B cell (primary cell): ENCODE measurements at regions not wholly inside any gene's neighbourhood (a gene's known extent, or its start where the extent isn't known, plus 50 kb on each side); places are given as distances from the start of the nearest gene placed in this dataset.

Experiments
- CTCF ChIP-seq: fragments of 200-600 bp; IDR thresholded peaks from one replicate; pipeline ENCODE4 v1.8.0; 2022; ENCODE audit warnings: antibody characterized with exemption, mild to moderate bottlenecking
- EZH2 ChIP-seq: IDR thresholded peaks from 2 replicates; pipeline ENCODE4 v1.6.1; 2012; ENCODE audit warnings: borderline replicate concordance, low read depth, mild to moderate bottlenecking, moderate library complexity, low read length; ENCODE audit not compliant: insufficient read depth, poor library complexity, severe bottlenecking

DNA sequence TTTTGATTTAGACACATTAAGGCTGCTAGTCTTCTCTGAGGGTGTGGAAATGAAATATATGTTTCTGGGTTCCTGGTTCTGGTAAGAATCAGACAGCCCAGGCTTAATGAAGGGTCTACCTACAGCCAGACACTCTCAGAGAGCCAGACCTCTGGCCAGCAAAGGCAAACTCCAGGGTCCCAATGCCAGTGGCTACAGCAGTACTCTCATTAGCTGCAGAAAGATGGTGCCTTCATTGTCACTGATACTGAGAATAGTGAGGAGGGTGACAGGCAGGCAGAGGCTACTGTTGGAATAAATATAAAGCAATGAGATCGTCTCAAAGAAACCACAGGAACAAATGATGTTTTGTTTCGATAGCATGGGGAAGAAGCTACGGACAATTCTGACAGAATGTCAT lies 437.6 kb downstream of the GPM6A start:
- TF ChIP-seq CTCF (no peak), EZH2 (no peak)
